GM12878 (cell line): ENCODE measurements at regions not wholly inside any gene's neighbourhood (a gene's known extent, or its start where the extent isn't known, plus 50 kb on each side); places are given as distances from the start of the nearest gene placed in this dataset.

Experiments used
- ATAC-seq: fragments of 200-7000 bp; cut with Tn5 transposase; 3 replicates; pipeline ENCODE4 v1.9.1; 2020; ENCODE audit warnings: mild to moderate bottlenecking, moderate library complexity
- BruUV-seq: library from RNA; stranded (reverse); fragments of 400-500 nt; replicated peaks from 2 replicates; lab custom pipeline; 2021; lab: Mats Ljungman, UMichigan
- CTCF ChIA-PET: fragments of 300-600 bp; sonication (Branson Sonifier 250); formaldehyde crosslinking; extraction: SDS; loops from one replicate; lab custom pipeline; 2021; ENCODE audit warnings: inconsistent platforms; lab: Yijun Ruan, JAX
- POLR2A ChIA-PET: fragments of 350-600 bp; formaldehyde crosslinking; extraction: SDS; loops from one replicate; lab custom pipeline; 2021; ENCODE audit warnings: inconsistent platforms; lab: Charles Lee
- RAD21 ChIA-PET: fragments of 300-600 bp; sonication (Branson Sonifier 250); formaldehyde crosslinking; loops from one replicate; lab custom pipeline; 2023; ENCODE audit warnings: antibody characterized with exemption; ENCODE audit not compliant: unreplicated experiment; lab: Charles Lee
- SMC1A ChIA-PET: fragments of 300-600 bp; sonication (Branson Sonifier 250); formaldehyde crosslinking; loops from one replicate; lab custom pipeline; 2023; ENCODE audit not compliant: unreplicated experiment, uncharacterized antibody; lab: Charles Lee
- DNase-seq: peaks from one replicate; pipeline ENCODE4 v3.0.0-alpha.2; 2011; ENCODE audit warnings: low read depth, low spot score
- FAIRE-seq: peaks from 3 replicates; lab custom pipeline; 2011; peaks lifted over from hg19 to GRCh38; lab: Jason Lieb, UNC
- H2AFZ ChIP-seq: 2 replicates; pipeline ENCODE4 v1.6.0; 2011; ENCODE audit warnings: low read depth, low read length, control low read depth; ENCODE audit not compliant: control insufficient read depth
- H3K27ac ChIP-seq: 2 replicates; pipeline ENCODE4 v1.5.1; 2011; ENCODE audit warnings: control low read depth; ENCODE audit not compliant: control insufficient read depth, insufficient read depth
- H3K27me3 ChIP-seq, 2 experiments: replicated peaks in 1 of 2; 2 replicates each; pipeline versions ENCODE4 v1.6.0 to v1.6.1; 2011; ENCODE audit warnings: low read length in 1 of 2; ENCODE audit not compliant: control insufficient read depth in 2 of 2, insufficient read depth in 2 of 2
- H3K36me3 ChIP-seq, 2 experiments: 2 replicates each; pipeline ENCODE4 v1.5.1; 2011; ENCODE audit warnings: low read length in 1 of 2; ENCODE audit not compliant: control insufficient read depth in 2 of 2, insufficient read depth in 2 of 2
- H3K4me1 ChIP-seq: 2 replicates; pipeline ENCODE4 v1.6.1; 2011; ENCODE audit warnings: mild to moderate bottlenecking, low read length, moderate library complexity, mixed read lengths; ENCODE audit not compliant: control insufficient read depth, insufficient read depth
- H3K4me2 ChIP-seq: 2 replicates; pipeline ENCODE4 v1.6.0; 2011; ENCODE audit warnings: control low read depth; ENCODE audit not compliant: control insufficient read depth, insufficient read depth
- H3K4me3 ChIP-seq: fragments of 200-600 bp; sonication (generic); 2 replicates; pipeline ENCODE4 v1.5.1; 2016
- H3K79me2 ChIP-seq: 2 replicates; pipeline ENCODE4 v1.6.0; 2011; ENCODE audit warnings: low read length; ENCODE audit not compliant: control insufficient read depth, insufficient read depth
- H3K9ac ChIP-seq: 2 replicates; pipeline ENCODE4 v1.8.0; 2011; ENCODE audit warnings: low read length, control low read depth, mixed read lengths; ENCODE audit not compliant: control insufficient read depth, insufficient read depth
- H3K9me3 ChIP-seq: replicated peaks from 3 replicates; pipeline ENCODE4 v1.5.1; 2011; ENCODE audit warnings: mild to moderate bottlenecking, low read length; ENCODE audit not compliant: control insufficient read depth, insufficient read depth
- H4K20me1 ChIP-seq: 2 replicates; pipeline ENCODE4 v1.6.0; 2011; ENCODE audit not compliant: control insufficient read depth, insufficient read depth
- ATF7 ChIP-seq: fragments of 450-650 bp; IDR thresholded peaks from 2 replicates; pipeline ENCODE4 v1.6.1; 2016; ENCODE audit warnings: low read depth, mild to moderate bottlenecking
- E2F4 ChIP-seq: IDR thresholded peaks from 2 replicates; pipeline ENCODE4 v1.6.1; 2012; ENCODE audit warnings: low read depth, low read length, improper control_type of control experiment
- MLLT1 ChIP-seq: fragments of 450-650 bp; IDR thresholded peaks from 2 replicates; pipeline ENCODE4 v1.6.1; 2016; ENCODE audit warnings: mild to moderate bottlenecking
- MXI1 ChIP-seq: fragments of 150-350 bp; IDR thresholded peaks from 2 replicates; pipeline ENCODE4 v1.6.1; 2011; ENCODE audit warnings: low read depth, mild to moderate bottlenecking, inconsistent platforms, low read length, improper control_type of control experiment
- NRF1 ChIP-seq: conservative IDR thresholded peaks from 2 replicates; pipeline ENCODE4 v1.6.1; 2011; ENCODE audit warnings: mild to moderate bottlenecking, low read depth, low read length, improper control_type of control experiment
- PAX8 ChIP-seq: fragments of 450-650 bp; IDR thresholded peaks from 2 replicates; pipeline ENCODE4 v1.6.1; 2017; ENCODE audit warnings: mild to moderate bottlenecking, moderate library complexity
- RAD51 ChIP-seq: fragments of 450-650 bp; IDR thresholded peaks from 2 replicates; pipeline ENCODE4 v1.6.1; 2016; ENCODE audit warnings: moderate library complexity, mild to moderate bottlenecking, inconsistent platforms
- RELA ChIP-seq: fragments of 450-650 bp; IDR thresholded peaks from 2 replicates; pipeline ENCODE4 v1.8.0; 2014; ENCODE audit warnings: borderline replicate concordance; ENCODE audit not compliant: partially characterized antibody
- TBL1XR1 ChIP-seq: IDR thresholded peaks from 2 replicates; pipeline ENCODE4 v1.6.1; 2012; ENCODE audit warnings: low read depth, low read length, improper control_type of control experiment
- YY1 ChIP-seq: IDR thresholded peaks from 2 replicates; pipeline ENCODE4 v1.6.1; 2011; ENCODE audit warnings: low read depth, mild to moderate bottlenecking, low read length
- ZBTB11 ChIP-seq: fragments of 450-650 bp; formaldehyde crosslinking; IDR thresholded peaks from 2 replicates; pipeline ENCODE4 v1.5.0; 2022; ENCODE audit warnings: mild to moderate bottlenecking, missing genetic modification characterization
- in situ Hi-C: fragments of 300-500 bp; cut with MboI; formaldehyde crosslinking; loops from 9 replicates; pipeline ENCODE4 v1.14.3; 2018; ENCODE audit warnings: mixed read lengths
- intact Hi-C: fragments of 100-400 bp; cut with micrococcal nuclease; formaldehyde crosslinking; loops from one replicate; pipeline ENCODE4 v1.14.2; 2022; ENCODE audit not compliant: unreplicated experiment

DNA sequence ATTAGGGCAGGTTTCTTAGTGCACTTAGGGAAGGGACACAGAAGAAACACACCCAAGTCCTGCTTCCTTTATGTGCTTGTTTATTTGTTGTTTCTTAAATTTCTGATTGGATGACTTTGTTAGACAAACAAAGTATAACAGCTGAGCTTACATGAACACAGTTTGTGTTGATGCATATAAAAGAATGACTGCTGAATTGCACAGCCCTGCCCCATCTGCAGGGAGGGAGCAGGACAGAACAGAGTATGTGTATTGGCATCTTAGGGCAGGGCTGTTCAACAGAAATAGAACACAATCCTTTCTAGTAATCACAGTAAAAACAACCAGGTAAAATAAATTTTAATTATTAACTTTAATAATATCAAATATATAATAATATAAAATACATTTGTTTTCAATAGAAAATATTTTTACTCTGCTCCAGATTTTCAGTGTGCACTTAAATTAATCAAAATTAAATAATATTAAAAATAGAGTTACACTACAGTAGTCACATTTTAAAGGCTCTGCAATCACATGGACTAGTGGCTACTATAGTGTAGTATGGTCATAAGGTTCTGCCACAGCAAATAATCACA, 198.4 kb downstream of the ZNF621 start:
- ChIA-PET POLR2A (no interaction called here), RAD21 (no interaction called here), CTCF (no interaction called here), SMC1A (no interaction called here)
- Histone ChIP-seq H3K27ac (no peak overlapping the region), H3K36me3 (no peaks in the 10 kb centered on the region), H3K79me2 (no peaks in the 10 kb centered on the region), H4K20me1 (no peaks in the 10 kb centered on the region), H3K9me3 (no peaks in the 10 kb centered on the region), H3K9ac (no peak overlapping the region), H3K27me3 (no peaks in the 10 kb centered on the region), H3K4me2 (no peak overlapping the region), H2AFZ (no peak overlapping the region), H3K4me3 (no peak overlapping the region), H3K4me1 (peaks cover 5% of the 10 kb centered on the region)
- TF ChIP-seq MXI1 (no peak), MLLT1 (no peak), YY1 (no peak), RELA (no peak), TBL1XR1 (no peak), PAX8 (no peak), RAD51 (no peak), E2F4 (no peak), NRF1 (no peak), ZBTB11 (CRISPR knock-in tag) (no peak), ATF7 (no peak)
- no peak for ATAC-seq
- BruUV-seq, result no TSS peak
- DNase-seq, result no peak
- in situ Hi-C loops, result no loop called here
- intact Hi-C loops, result no loop called here
- no peak for FAIRE-seq
